HEK293T (cell line): ENCODE measurements at regions not wholly inside any gene's neighbourhood (a gene's known extent, or its start where the extent isn't known, plus 50 kb on each side); places are given as distances from the start of the nearest gene placed in this dataset.
"Not testable (repeated sequence)": the region's sequence is repeated elsewhere in the genome, so short reads cannot be mapped to it uniquely, and the experiment has no call there.

Experiments
- CTCF ChIA-PET: fragments of 350-600 bp; formaldehyde crosslinking; extraction: SDS; loops from one replicate; lab custom pipeline; 2021; ENCODE audit warnings: antibody characterized with exemption, inconsistent platforms; lab: Yijun Ruan, JAX
- POLR2A ChIA-PET: fragments of 350-600 bp; formaldehyde crosslinking; extraction: SDS; loops from one replicate; lab custom pipeline; 2020; ENCODE audit warnings: antibody characterized with exemption, inconsistent platforms; lab: Yijun Ruan, JAX
- DNase-seq: peaks from one replicate; pipeline ENCODE4 v3.0.0; 2012; ENCODE audit warnings: mixed read lengths; ENCODE audit errors: extremely low spot score
- ARNT ChIP-seq: fragments of 450-650 bp; IDR thresholded peaks from 2 replicates; pipeline ENCODE4 v1.6.1; 2017; ENCODE audit warnings: mild to moderate bottlenecking
- BHLHE40 ChIP-seq: fragments of 450-650 bp; IDR thresholded peaks from 2 replicates; pipeline ENCODE4 v1.6.1; 2016; ENCODE audit warnings: mild to moderate bottlenecking, moderate library complexity, borderline replicate concordance
- CTBP1 ChIP-seq: fragments of 450-650 bp; IDR thresholded peaks from 2 replicates; pipeline ENCODE4 v1.6.1; 2016; ENCODE audit warnings: borderline replicate concordance
- ELF4 ChIP-seq: fragments of 450-650 bp; IDR thresholded peaks from 2 replicates; pipeline ENCODE4 v1.6.1; 2017; ENCODE audit warnings: antibody characterized with exemption
- FOXA1 ChIP-seq: fragments of 450-650 bp; IDR thresholded peaks from 2 replicates; pipeline ENCODE4 v1.6.1; 2016; ENCODE audit warnings: mild to moderate bottlenecking
- FOXK2 ChIP-seq: fragments of 450-650 bp; IDR thresholded peaks from 2 replicates; pipeline ENCODE4 v1.6.1; 2016; ENCODE audit warnings: mild to moderate bottlenecking
- FOXM1 ChIP-seq: fragments of 450-650 bp; IDR thresholded peaks from 2 replicates; pipeline ENCODE4 v1.6.1; 2017; ENCODE audit warnings: mild to moderate bottlenecking, borderline replicate concordance
- HDGF ChIP-seq: fragments of 450-650 bp; IDR thresholded peaks from 2 replicates; pipeline ENCODE4 v1.6.1; 2017; ENCODE audit warnings: antibody characterized with exemption, borderline replicate concordance
- L3MBTL2 ChIP-seq: fragments of 450-650 bp; conservative IDR thresholded peaks from 2 replicates; pipeline ENCODE4 v1.6.1; 2016; ENCODE audit warnings: mild to moderate bottlenecking
- LEF1 ChIP-seq: fragments of 450-650 bp; IDR thresholded peaks from 2 replicates; pipeline ENCODE4 v1.6.1; 2017; ENCODE audit warnings: mild to moderate bottlenecking, borderline replicate concordance
- NFRKB ChIP-seq: fragments of 450-650 bp; IDR thresholded peaks from 2 replicates; pipeline ENCODE4 v1.6.1; 2016; ENCODE audit warnings: mild to moderate bottlenecking, moderate library complexity
- PKNOX1 ChIP-seq: fragments of 450-650 bp; IDR thresholded peaks from 2 replicates; pipeline ENCODE4 v1.6.1; 2016
- SP1 ChIP-seq: fragments of 450-650 bp; IDR thresholded peaks from 2 replicates; pipeline ENCODE4 v1.6.1; 2017
- SUZ12 ChIP-seq: fragments of 450-650 bp; IDR thresholded peaks from 2 replicates; pipeline ENCODE4 v1.6.1; 2016; ENCODE audit warnings: mild to moderate bottlenecking
- TARDBP ChIP-seq: fragments of 450-650 bp; IDR thresholded peaks from 2 replicates; pipeline ENCODE4 v1.6.1; 2016
- ZNF384 ChIP-seq: fragments of 450-650 bp; IDR thresholded peaks from 2 replicates; pipeline ENCODE4 v1.6.1; 2016

GRCh38 chr5:128703322-128703721 is 165.3 kb upstream of the FBN2 start:
- DNase-seq: no peak
- POLR2A ChIA-PET: no interaction called here
- CTCF ChIA-PET: no interaction called here
- no peak for TF ChIP-seq ELF4
- TF ChIP-seq TARDBP: no peak
- TF ChIP-seq L3MBTL2: no peak
- TF ChIP-seq LEF1: no peak
- TF ChIP-seq SP1: no peak
- TF ChIP-seq ZNF384: no peak
- TF ChIP-seq BHLHE40: no peak
- TF ChIP-seq FOXA1: no peak
- no peak for TF ChIP-seq ARNT
- no peak for TF ChIP-seq FOXK2
- TF ChIP-seq PKNOX1: no peak
- TF ChIP-seq SUZ12: no peak

- ChIA-PET POLR2A (no interaction called here), CTCF (no interaction called here)
- TF ChIP-seq ZNF384 (no peak), LEF1 (no peak), CTBP1 (no peak), FOXM1 (no peak), FOXK2 (no peak), PKNOX1 (no peak)
- DNase-seq: no peak
Observed at GRCh38 chr5:128706269-128706668, 168.2 kb upstream of the FBN2 start.

- TF ChIP-seq SUZ12 (no peak), ELF4 (no peak), FOXA1 (no peak), SP1 (no peak), LEF1 (no peak), L3MBTL2 (no peak), ARNT (no peak), ZNF384 (no peak), TARDBP (no peak), HDGF (no peak), BHLHE40 (no peak), FOXM1 (no peak), CTBP1 (no peak), NFRKB (no peak), PKNOX1 (no peak), FOXK2 (no peak)
- ChIA-PET POLR2A (no interaction called here), CTCF (no interaction called here)
- no peak for DNase-seq
Observed at GRCh38 chr5:128708841-128709240, 170.8 kb upstream of the FBN2 start.

DNA sequence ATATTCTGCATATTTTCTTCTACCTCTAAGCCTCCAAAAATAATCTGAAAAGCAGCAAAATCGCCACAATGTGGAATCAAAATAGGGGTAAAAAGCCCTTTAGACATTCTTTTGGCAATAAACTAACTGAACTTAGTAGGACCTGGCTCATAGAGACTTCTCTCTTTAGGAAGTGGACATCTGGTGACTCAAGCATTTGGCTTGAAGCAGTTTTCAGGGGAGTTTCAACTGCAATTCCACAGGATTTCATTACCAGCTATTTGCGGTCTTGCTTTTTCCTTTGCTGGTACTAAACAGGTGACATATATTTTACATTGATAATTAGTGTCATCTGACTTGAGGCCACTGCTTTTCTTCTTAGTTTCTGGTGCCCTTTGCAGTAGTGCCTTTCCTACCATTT is 173.2 kb upstream of the FBN2 start:
- no peak for DNase-seq
- POLR2A ChIA-PET: no interaction called here
- CTCF ChIA-PET: no interaction called here

DNA sequence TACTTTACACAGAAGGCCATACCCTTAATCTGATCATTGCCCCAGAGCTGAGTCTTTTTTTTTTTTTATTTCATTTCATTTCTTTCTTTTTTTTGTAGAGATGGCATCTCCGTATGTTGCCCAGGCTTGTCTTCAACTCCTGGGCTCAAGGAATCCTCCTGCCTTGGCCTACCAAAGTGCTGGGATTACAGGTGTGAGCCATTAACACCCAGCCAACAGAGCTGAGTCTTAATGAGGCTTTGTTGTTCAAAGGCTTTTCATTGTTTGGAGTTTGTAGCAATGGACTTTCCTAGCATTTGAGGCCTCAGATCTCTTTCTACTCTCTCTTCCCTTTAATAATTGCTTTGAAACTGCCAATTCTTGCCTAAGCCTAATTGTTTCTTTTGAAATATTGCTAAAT is 176.5 kb upstream of the FBN2 start:
- no peak for TF ChIP-seq LEF1
- TF ChIP-seq L3MBTL2: no peak
- TF ChIP-seq HDGF: no peak
- TF ChIP-seq PKNOX1: no peak
- TF ChIP-seq FOXM1: no peak
- no peak for TF ChIP-seq ARNT
- TF ChIP-seq BHLHE40: no peak
- TF ChIP-seq FOXA1: no peak
- no peak for TF ChIP-seq FOXK2
- no peak for TF ChIP-seq TARDBP
- DNase-seq: no peak
- CTCF ChIA-PET: no interaction called here
- POLR2A ChIA-PET: no interaction called here

More for the DNA sequence above, 173.2 kb upstream of the FBN2 start:
- no peak for TF ChIP-seq BHLHE40
- no peak for TF ChIP-seq TARDBP
- no peak for TF ChIP-seq HDGF
- TF ChIP-seq FOXA1: no peak
- no peak for TF ChIP-seq FOXK2
- no peak for TF ChIP-seq SUZ12
- TF ChIP-seq PKNOX1: no peak
- TF ChIP-seq LEF1: no peak
- no peak for TF ChIP-seq FOXM1
- no peak for TF ChIP-seq ARNT
- no peak for TF ChIP-seq NFRKB
- no peak for TF ChIP-seq SP1
- TF ChIP-seq CTBP1: no peak
- no peak for TF ChIP-seq L3MBTL2
- TF ChIP-seq ELF4: no peak
- TF ChIP-seq ZNF384: no peak

- no peak for DNase-seq
- ChIA-PET POLR2A (no interaction called here), CTCF (no interaction called here)
- TF ChIP-seq TARDBP: no peak
- TF ChIP-seq SP1: no peak
- TF ChIP-seq FOXK2: no peak
- no peak for TF ChIP-seq CTBP1
- no peak for TF ChIP-seq FOXA1
- TF ChIP-seq ELF4: no peak
- TF ChIP-seq ZNF384: no peak
- no peak for TF ChIP-seq PKNOX1
- TF ChIP-seq FOXM1: no peak
- no peak for TF ChIP-seq ARNT
- no peak for TF ChIP-seq BHLHE40
- no peak for TF ChIP-seq LEF1
Observed at GRCh38 chr5:128722551-128722950, 184.5 kb upstream of the FBN2 start.

DNA sequence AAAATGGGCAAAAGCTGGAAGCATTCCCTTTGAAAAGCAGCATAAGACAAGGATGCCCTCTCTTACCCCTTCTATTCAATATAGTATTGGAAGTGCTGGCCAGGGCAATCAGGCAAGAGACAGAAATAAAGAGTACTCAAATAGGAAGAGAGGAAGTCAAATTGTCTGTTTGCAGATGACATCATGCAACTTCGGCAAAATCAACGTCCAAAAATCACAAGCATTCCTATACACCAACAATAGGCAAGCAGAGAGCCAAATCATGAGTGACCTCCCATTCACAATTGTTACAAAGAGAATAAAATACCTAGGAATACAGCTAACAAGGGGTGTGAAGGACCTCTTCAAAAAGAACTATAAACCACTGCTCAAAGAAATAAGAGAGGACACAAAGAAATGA is 192.0 kb upstream of the FBN2 start:
- POLR2A ChIA-PET, DNase-seq, CTCF ChIA-PET: not testable (repeated sequence)

DNA sequence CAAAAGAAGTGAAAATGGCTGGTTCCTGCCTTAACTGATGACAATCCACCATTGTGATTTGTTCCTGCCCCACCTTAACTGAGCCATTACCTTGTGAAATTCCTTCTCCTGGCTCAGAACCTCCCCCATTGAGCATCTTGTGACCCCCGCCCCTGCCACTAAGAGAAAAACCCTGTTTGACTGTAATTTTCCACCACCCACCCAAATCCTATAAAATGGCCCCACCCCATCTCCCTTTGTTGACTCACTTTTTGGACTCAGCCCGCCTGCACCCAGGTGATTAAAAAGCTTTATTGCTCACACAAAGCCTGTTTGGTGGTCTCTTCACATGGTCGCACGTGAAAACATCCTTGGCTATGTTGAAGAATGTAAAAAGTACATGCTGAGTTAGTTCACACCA is 197.6 kb upstream of the FBN2 start:
- POLR2A ChIA-PET, DNase-seq, CTCF ChIA-PET: not testable (repeated sequence)
